Uterus (tissue), 2 donors: ENCODE measurements at regions not wholly inside any gene's neighbourhood (a gene's known extent, or its start where the extent isn't known, plus 50 kb on each side); places are given as distances from the start of the nearest gene placed in this dataset.

ENCODE experiments used
- CTCF ChIP-seq, 4 experiments: fragments of 200-600 bp in 2 of 4; fragments of 450-650 bp in 2 of 4; sonication (generic) in 2 of 4; IDR thresholded peaks; one replicate each; pipeline ENCODE4 v1.5.1; 2016 to 2019; ENCODE audit warnings: antibody characterized with exemption in 4 of 4, mild to moderate bottlenecking in 2 of 4, moderate library complexity in 1 of 4
- POLR2A ChIP-seq, 2 donors: fragments of 450-650 bp; IDR thresholded peaks; one replicate each; pipeline ENCODE4 v1.6.1; 2016; ENCODE audit warnings: antibody characterized with exemption in 2 of 2, mild to moderate bottlenecking in 1 of 2, moderate library complexity in 1 of 2

DNA sequence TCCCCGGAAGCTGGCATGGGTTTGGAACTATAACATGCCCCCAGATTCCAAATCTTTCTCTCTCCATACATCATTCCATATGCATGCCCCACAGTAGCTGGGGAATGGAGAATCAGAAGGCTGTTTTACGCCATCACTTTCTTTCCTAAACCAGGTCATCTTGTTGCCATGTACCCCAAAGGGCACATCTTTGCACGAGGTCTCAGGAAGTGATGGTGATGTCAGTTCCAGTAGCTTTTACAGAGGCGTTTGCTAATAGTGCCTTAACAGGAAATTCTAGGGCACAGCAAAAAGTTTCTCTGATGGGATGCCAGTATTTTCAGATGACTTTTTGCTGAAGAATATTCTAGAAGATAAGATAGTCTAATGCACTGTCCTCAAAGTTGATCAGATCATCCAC, 241.5 kb downstream of the MAF start:
- TF ChIP-seq CTCF (IDR thresholded peaks at IDR 0.05) (no peak), POLR2A (IDR thresholded peaks at IDR 0.05) (no peak)
